ENCODE measurements at regions not wholly inside any gene's neighbourhood (a gene's known extent, or its start where the extent isn't known, plus 50 kb on each side); places are given as distances from the start of the nearest gene placed in this dataset.

- no peak overlapping the region for H3K4me3 ChIP-seq (ENCODE audit: low read length)
- H3K4me2 ChIP-seq (ENCODE audit: low read length): no peak overlapping the region
- H3K36me3 ChIP-seq (replicated peaks; ENCODE audit: low read depth, low read length): no peaks in the 10 kb centered on the region
- H4K20me1 ChIP-seq (ENCODE audit: insufficient read depth, low read length): no peaks in the 10 kb centered on the region
- H3K79me2 ChIP-seq (ENCODE audit: low read length): no peaks in the 10 kb centered on the region
- no peaks in the 10 kb centered on the region for H3K4me1 ChIP-seq (ENCODE audit: low read length)
- H3K27ac ChIP-seq (ENCODE audit: low read length): no peak overlapping the region
- H2AFZ ChIP-seq (ENCODE audit: low read depth, low read length): no peak overlapping the region
- no peaks in the 10 kb centered on the region for H3K9me3 ChIP-seq (ENCODE audit: insufficient read depth, low read length)
- H3K27me3 ChIP-seq (ENCODE audit: low read depth, low read length): peaks cover 48% of the 10 kb centered on the region
- no peak overlapping the region for H3K9ac ChIP-seq (ENCODE audit: low read length)
- TF ChIP-seq CTCF (IDR thresholded peaks at IDR 0.05; ENCODE audit: low read depth, low read length): no peak
- TF ChIP-seq EZH2phosphoT487 (IDR thresholded peaks at IDR 0.05; ENCODE audit: low read depth): no peak
These were observed 511.0 kb downstream of the INSC start for GRCh38 chr11:15625691-15626090.

GRCh38 chr11:15627560-15627959, 512.8 kb downstream of the INSC start:
- Histone ChIP-seq H3K9ac (ENCODE audit: low read length) (no peak overlapping the region), H3K36me3 (replicated peaks; ENCODE audit: low read depth, low read length) (no peaks in the 10 kb centered on the region), H3K4me1 (ENCODE audit: low read length) (no peaks in the 10 kb centered on the region), H2AFZ (ENCODE audit: low read depth, low read length) (no peak overlapping the region), H3K27ac (ENCODE audit: low read length) (no peak overlapping the region), H3K4me3 (ENCODE audit: low read length) (no peak overlapping the region), H4K20me1 (ENCODE audit: insufficient read depth, low read length) (no peaks in the 10 kb centered on the region), H3K79me2 (ENCODE audit: low read length) (no peaks in the 10 kb centered on the region), H3K9me3 (ENCODE audit: insufficient read depth, low read length) (no peaks in the 10 kb centered on the region), H3K27me3 (ENCODE audit: low read depth, low read length) (peaks cover 34% of the 10 kb centered on the region), H3K4me2 (ENCODE audit: low read length) (no peak overlapping the region)
- TF ChIP-seq EZH2phosphoT487 (IDR thresholded peaks at IDR 0.05; ENCODE audit: low read depth): no peak
- TF ChIP-seq CTCF (IDR thresholded peaks at IDR 0.05; ENCODE audit: low read depth, low read length): no peak

GRCh38 chr11:15629690-15630321, 515.1 kb downstream of the INSC start:
- no peak overlapping the region for H3K9ac ChIP-seq (ENCODE audit: low read length)
- no peaks in the 10 kb centered on the region for H3K36me3 ChIP-seq (replicated peaks; ENCODE audit: low read depth, low read length)
- no peak overlapping the region for H3K27ac ChIP-seq (ENCODE audit: low read length)
- no peak overlapping the region for H3K4me2 ChIP-seq (ENCODE audit: low read length)
- no peaks in the 10 kb centered on the region for H3K79me2 ChIP-seq (ENCODE audit: low read length)
- H3K9me3 ChIP-seq (ENCODE audit: insufficient read depth, low read length): no peaks in the 10 kb centered on the region
- TF ChIP-seq CTCF (IDR thresholded peaks at IDR 0.05; ENCODE audit: low read depth, low read length) (peak; percentile 53), EZH2phosphoT487 (IDR thresholded peaks at IDR 0.05; ENCODE audit: low read depth) (no peak)
- peaks cover 25% of the 10 kb centered on the region for H3K27me3 ChIP-seq (ENCODE audit: low read depth, low read length)
- no peak overlapping the region for H2AFZ ChIP-seq (ENCODE audit: low read depth, low read length)
- H3K4me3 ChIP-seq (ENCODE audit: low read length): no peak overlapping the region
- H3K4me1 ChIP-seq (ENCODE audit: low read length): no peaks in the 10 kb centered on the region
- no peaks in the 10 kb centered on the region for H4K20me1 ChIP-seq (ENCODE audit: insufficient read depth, low read length)

- H3K4me1 ChIP-seq (ENCODE audit: low read length): no peaks in the 10 kb centered on the region
- no peak overlapping the region for H2AFZ ChIP-seq (ENCODE audit: low read depth, low read length)
- H3K9me3 ChIP-seq (ENCODE audit: insufficient read depth, low read length): no peaks in the 10 kb centered on the region
- no peaks in the 10 kb centered on the region for H3K79me2 ChIP-seq (ENCODE audit: low read length)
- no peak overlapping the region for H3K4me3 ChIP-seq (ENCODE audit: low read length)
- no peak overlapping the region for H3K4me2 ChIP-seq (ENCODE audit: low read length)
- no peaks in the 10 kb centered on the region for H3K36me3 ChIP-seq (replicated peaks; ENCODE audit: low read depth, low read length)
- H4K20me1 ChIP-seq (ENCODE audit: insufficient read depth, low read length): no peaks in the 10 kb centered on the region
- no peak overlapping the region for H3K27ac ChIP-seq (ENCODE audit: low read length)
- H3K9ac ChIP-seq (ENCODE audit: low read length): no peak overlapping the region
- no peak for TF ChIP-seq CTCF (IDR thresholded peaks at IDR 0.05; ENCODE audit: low read depth, low read length)
- no peak for TF ChIP-seq EZH2phosphoT487 (IDR thresholded peaks at IDR 0.05; ENCODE audit: low read depth)
- peaks cover 25% of the 10 kb centered on the region for H3K27me3 ChIP-seq (ENCODE audit: low read depth, low read length)
These were observed 516.2 kb downstream of the INSC start for GRCh38 chr11:15630896-15631295.
